ENCODE measurements at regions not wholly inside any gene's neighbourhood (a gene's known extent, or its start where the extent isn't known, plus 50 kb on each side); places are given as distances from the start of the nearest gene placed in this dataset.

GRCh38 chr17:72338304-72338703 lies 217.5 kb downstream of the SOX9 start:
- TF ChIP-seq, protein P1, sequence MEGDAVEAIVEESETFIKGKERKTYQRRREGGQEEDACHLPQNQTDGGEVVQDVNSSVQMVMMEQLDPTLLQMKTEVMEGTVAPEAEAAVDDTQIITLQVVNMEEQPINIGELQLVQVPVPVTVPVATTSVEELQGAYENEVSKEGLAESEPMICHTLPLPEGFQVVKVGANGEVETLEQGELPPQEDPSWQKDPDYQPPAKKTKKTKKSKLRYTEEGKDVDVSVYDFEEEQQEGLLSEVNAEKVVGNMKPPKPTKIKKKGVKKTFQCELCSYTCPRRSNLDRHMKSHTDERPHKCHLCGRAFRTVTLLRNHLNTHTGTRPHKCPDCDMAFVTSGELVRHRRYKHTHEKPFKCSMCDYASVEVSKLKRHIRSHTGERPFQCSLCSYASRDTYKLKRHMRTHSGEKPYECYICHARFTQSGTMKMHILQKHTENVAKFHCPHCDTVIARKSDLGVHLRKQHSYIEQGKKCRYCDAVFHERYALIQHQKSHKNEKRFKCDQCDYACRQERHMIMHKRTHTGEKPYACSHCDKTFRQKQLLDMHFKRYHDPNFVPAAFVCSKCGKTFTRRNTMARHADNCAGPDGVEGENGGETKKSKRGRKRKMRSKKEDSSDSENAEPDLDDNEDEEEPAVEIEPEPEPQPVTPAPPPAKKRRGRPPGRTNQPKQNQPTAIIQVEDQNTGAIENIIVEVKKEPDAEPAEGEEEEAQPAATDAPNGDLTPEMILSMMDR (IDR thresholded peaks at IDR 0.05) = no peak
- no peak for TF ChIP-seq POLR2A (IDR thresholded peaks at IDR 0.05)

Data from thyroid gland (tissue), 4 donors.